ENCODE measurements at regions not wholly inside any gene's neighbourhood (a gene's known extent, or its start where the extent isn't known, plus 50 kb on each side); places are given as distances from the start of the nearest gene placed in this dataset.

GRCh38 chr3:135806317-135806716, 159.2 kb upstream of the PPP2R3A start:
- DNase-seq: no peak

DNA sequence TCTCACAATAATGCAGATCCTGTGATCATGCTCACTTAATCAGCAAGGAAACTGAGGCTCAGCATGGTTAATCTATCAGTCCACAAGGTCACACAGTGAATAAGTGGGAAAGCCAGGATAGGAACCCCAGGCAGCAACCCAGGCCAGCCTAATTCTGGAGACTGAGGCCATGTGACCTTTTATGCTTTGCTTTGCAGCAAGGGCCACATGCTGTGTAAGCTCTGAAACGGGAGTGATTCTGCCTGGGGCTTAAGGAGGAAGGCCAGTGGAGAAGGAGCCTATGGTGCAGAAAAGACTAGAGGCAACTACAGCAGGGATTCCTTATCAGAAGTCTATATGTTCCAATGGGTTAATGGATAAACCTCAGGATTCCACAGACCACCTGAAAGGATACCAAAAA, 157.6 kb upstream of the PPP2R3A start:
- DNase-seq: no peak

- no peak for DNase-seq
Observed at GRCh38 chr3:135809021-135809634, 156.4 kb upstream of the PPP2R3A start.

GRCh38 chr3:135811651-135812050, 153.9 kb upstream of the PPP2R3A start:
- no peak for DNase-seq

- no peak for DNase-seq
Observed at GRCh38 chr3:135812057-135812456, 153.5 kb upstream of the PPP2R3A start.

DNA sequence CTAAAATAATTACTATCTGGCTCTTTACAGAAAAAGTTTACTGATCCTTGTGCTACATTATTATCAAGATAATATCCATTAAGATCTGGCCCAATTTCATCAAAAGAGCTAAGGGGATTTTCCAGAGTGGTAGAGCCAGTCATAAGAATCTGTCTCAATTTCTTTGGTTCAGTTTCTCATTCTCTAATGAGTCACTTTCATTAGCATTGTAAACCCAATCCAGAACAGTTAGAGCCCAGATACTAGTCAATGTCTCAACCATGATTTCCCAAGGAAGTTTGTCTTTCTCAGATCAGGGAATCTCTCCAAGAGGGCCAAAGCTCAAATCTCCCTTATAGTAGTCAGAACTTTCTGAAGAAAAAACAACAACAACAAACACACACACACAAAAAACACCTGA, 131.1 kb upstream of the PPP2R3A start:
- DNase-seq: no peak

- no peak for DNase-seq
Observed at GRCh38 chr3:135837977-135838631, 127.4 kb upstream of the PPP2R3A start.

- DNase-seq: no peak
Observed at GRCh38 chr3:135840436-135840835, 125.1 kb upstream of the PPP2R3A start.

GRCh38 chr3:135844386-135844785, 121.1 kb upstream of the PPP2R3A start:
- no peak for DNase-seq

- no peak for DNase-seq
Observed at GRCh38 chr3:135848051-135848450, 117.5 kb upstream of the PPP2R3A start.

DNA sequence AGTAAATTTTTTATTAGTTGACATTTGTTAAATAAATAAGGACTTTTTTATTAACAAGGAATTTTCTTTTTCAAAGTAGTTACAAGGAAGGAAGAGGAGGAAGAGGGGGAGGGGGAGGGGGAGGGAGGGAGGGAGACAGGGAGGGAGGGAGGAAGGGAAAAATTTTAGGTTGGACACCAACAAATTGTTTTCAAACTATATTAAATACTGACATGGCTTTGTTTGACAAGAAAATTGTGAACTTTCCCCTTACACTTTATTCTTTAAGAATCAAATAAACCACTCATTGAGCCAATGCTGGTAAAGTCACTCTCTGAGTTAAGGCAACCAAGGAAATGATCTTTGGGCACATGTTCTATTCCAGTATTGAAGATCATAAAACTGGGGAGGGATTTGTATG, 115.7 kb upstream of the PPP2R3A start:
- DNase-seq: no peak

GRCh38 chr3:135851201-135852081, 114.1 kb upstream of the PPP2R3A start:
- DNase-seq: peak; percentile 95

DNA sequence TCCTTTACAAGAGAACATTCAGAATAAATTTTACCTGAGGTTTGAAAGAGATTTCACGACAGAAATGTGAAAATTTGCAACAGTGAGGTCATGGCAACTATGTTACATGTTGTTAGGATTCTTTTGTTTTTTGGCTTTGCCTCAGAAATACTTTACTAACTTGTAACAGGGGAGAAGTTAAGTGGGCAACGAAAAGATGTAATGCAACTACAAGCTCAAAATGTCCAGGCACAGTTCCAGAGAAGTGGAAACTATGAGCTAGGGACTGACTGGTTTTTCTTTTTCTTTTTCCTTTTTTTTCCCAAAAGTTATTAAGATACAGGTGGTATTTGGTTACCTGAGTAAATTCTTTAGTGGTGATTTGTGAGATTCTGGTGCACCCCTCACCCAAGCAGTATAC, 111.5 kb upstream of the PPP2R3A start:
- DNase-seq: no peak

DNA sequence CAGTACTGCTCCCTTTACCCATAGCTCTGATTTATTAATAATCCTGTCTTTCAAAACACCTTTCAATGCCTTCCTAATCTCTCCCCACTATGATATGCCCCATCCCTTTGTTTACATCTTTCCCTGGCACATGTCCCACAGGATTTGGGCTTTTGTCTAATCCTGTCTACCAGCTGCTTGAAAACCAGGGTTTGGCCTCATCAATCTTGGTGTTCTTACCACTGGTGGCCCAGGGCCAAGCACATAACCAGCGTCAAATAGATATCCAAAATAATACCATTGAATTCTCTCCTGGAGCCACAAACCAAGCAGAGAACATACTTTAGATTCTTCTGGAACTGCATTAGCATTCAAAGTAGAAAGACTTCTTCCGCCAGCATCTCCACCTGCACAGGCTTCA, 104.8 kb upstream of the PPP2R3A start:
- DNase-seq: peak; percentile 17

GRCh38 chr3:135862361-135862760, 103.2 kb upstream of the PPP2R3A start:
- no peak for DNase-seq

GRCh38 chr3:135864060-135864459, 101.5 kb upstream of the PPP2R3A start:
- DNase-seq: no peak

GRCh38 chr3:135865085-135865484, 100.4 kb upstream of the PPP2R3A start:
- no peak for DNase-seq

DNA sequence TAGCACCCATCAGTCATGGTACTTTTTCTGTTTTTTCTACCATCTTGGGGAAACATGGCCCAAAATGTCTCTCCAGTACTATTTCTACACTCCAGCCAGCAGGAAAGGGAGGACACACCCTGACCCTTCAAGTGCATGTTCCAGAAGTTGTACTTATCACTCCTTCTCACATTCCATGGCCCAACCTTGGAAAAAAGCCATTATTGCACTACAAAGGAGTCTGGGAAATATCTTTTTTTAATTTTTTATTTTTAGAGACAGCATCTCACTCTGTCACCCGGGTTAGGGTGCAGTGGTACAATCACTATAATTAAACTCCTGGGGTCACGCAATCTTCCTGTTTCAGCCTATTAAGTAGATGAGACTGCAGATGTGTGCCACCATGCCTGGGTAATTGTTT, 100.0 kb upstream of the PPP2R3A start:
- no peak for DNase-seq

GRCh38 chr3:135867911-135868310, 97.6 kb upstream of the PPP2R3A start:
- DNase-seq: no peak

- no peak for DNase-seq
Observed at GRCh38 chr3:135868801-135869200, 96.7 kb upstream of the PPP2R3A start.

DNA sequence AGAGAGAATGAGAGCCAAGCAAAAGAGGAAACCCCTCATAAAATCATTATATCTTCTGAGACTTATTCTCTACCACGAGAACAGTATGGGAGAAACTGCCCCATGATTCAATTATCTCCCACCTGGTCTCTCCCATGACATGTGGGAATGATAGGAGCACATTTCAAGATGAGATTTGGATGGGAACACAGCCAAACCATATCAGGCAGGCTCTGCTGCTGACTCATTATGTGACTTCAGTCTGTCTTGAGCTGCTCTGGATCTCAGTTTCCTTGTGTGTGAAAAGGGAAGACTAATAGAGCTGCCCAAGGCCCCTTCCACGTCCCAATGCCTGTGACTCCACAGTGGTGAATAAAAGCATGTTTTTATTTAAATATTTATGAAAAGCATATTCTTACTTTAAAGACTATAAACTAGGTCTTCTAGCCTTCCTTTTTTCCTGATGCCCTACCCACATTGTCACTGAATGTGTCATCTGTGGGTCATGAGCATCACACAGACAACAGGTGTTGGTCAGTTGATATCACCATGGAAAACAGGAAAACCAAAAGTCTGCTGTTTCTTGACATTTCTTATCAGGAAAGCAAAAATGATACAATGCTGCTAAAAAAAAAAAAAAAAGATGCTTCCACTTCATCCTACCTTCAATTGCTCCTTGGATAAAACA, 96.0 kb upstream of the PPP2R3A start:
- DNase-seq: no peak

GRCh38 chr3:135871311-135871710, 94.2 kb upstream of the PPP2R3A start:
- DNase-seq: no peak

DNA sequence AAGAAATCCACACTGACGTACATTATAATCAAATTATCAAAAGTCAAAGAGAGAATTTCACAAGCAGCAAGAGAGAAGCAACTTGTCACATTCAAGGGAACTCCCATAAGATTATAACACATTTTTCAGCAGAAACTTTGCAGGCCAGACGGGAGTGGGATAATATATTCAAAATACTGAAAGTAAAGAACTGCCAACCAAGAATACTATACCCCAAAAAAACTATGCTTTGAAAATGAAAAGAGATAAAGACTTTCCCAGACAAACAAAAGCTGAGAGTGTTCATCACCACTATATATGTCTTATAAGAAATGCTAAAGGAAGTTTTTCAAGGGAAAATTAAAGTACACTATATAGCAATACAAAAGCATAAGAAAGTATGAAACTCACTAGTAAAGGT, 91.5 kb upstream of the PPP2R3A start:
- no peak for DNase-seq

DNA sequence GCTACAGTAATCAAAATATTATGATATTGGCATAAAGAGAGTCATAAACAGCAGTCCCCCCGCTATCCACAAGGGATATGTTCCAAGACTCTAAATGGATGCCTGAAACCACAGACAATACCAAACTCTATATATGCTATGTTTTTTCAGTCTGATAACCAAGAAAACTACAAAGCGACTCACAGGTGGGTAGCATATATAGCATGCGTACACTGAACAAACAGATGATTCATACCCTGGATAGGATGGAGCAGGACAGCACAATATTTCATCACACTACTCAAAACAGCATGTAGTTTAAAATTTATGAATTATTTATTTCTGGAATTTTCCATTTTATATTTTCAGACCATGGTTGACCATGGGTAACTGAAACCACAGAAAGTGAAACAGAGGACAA, 87.0 kb upstream of the PPP2R3A start:
- no peak for DNase-seq

Data from NCI-H2081 treated with DMSO at 0.1 percent for 48 hours (cell line).